ENCODE measurements at regions not wholly inside any gene's neighbourhood (a gene's known extent, or its start where the extent isn't known, plus 50 kb on each side); places are given as distances from the start of the nearest gene placed in this dataset.

DNA sequence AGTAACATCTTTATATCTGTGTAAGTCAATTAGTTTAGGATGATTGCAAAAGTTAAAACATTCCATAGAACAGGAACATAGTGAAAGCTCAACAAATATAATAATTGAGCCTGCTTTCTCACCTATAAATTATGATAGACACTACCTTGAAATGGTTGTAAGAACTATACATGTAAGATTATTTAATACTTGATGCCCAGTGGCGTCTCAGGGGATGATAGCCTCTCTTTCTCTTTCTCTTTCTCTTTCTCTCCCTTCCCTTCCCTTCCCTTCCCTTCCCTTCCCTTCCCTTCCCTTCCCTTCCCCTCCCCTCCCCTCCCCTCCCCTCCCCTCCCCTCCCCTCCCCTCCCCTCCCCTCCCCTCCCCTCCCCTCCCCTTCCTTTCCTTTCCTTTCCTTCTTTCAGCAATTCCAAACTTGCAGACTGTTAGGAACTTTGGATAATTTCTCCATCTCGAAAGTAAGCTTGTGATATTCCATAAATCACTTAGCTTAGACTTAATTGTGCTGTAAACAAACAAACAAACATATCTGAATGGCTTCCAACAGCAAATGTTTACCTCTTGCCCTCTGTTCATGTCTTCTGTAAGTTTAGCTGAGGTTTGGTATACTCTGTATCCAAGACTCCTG is 1102.7 kb downstream of the TSN start:
- DNase-seq = no peak

GRCh38 chr2:122858813-122859212 is 1103.4 kb downstream of the TSN start:
- DNase-seq = no peak

DNA sequence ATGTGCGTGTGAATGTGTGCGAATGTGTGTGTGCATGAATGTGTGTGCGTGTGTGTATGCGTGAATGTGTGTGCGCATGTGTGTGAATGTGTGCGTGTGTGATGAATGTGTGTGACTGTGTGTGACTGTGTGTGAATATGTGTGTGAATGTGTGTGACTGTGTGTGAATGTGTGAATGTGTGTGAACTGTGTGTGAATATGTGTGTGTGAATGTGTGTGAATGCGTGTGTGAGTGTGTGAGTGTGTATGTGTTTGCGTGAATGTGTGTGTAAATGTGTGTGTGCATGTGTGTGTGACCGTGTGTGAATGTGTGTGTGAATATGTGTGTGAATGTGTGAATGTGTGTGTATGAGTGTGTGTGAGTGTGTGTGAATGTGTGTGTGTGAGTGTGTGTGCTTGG is 1103.8 kb downstream of the TSN start:
- DNase-seq = no peak

GRCh38 chr2:122863532-122863931 is 1108.1 kb downstream of the TSN start:
- no peak for DNase-seq

GRCh38 chr2:122864728-122865127 is 1109.3 kb downstream of the TSN start:
- no peak for DNase-seq

GRCh38 chr2:122866095-122866494 is 1110.6 kb downstream of the TSN start:
- DNase-seq = no peak

DNA sequence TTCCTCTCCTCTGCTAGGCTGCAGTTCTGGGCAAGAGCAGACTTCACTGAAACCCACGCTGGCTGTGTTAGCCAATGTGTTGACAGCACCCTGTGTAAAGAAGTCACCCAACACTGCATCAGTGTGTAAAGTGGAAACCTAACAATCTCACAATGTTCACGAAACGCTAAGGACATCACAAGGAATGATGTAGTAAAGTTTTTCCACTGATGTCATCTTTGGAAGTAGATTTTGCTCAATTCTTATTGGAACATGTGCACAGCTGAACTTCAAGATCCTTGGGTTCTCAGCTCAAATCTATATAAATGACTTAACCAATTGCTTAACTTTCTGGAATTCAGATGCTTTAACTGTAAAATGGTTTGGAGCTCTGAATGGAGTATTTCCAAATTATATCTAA is 1112.5 kb downstream of the TSN start:
- no peak for DNase-seq

GRCh38 chr2:122868646-122869275 is 1113.3 kb downstream of the TSN start:
- DNase-seq = no peak

GRCh38 chr2:122873951-122874350 is 1118.5 kb downstream of the TSN start:
- DNase-seq = no peak

DNA sequence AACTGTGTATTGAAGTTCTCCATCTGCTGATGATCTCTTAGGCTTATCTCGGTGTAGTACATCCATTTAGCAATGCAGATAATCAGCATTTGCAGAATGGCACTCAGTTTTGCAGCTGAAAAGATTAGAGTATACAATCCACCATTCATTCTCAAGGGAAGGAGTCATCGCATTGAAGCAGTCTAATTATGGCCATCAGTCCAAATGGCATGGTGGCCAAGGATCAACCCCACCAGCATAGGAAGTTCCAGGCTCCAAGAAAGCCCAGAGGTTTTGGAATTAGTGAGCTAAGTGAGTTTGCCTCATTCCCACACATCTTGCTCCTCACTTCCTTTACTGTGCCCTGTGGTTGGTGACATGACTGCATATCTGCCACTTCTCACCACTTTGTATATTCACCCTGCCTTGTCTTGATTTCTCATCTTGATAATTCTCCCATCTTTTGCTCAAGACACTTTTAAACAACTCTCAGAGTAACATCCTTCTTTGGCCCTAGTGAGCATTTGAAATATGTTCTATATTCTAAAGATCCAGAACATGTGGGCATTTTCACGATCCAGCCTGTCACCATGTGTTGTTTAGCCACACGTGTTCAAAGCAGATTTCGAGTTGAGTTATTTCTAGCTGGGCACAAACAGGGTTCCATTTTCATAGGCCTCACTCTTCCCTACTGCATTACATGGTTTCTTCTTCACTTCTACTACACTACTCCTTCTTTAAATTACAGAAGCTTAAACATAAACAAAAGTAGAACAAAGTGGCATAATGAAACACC is 1119.8 kb downstream of the TSN start:
- no peak for DNase-seq

DNA sequence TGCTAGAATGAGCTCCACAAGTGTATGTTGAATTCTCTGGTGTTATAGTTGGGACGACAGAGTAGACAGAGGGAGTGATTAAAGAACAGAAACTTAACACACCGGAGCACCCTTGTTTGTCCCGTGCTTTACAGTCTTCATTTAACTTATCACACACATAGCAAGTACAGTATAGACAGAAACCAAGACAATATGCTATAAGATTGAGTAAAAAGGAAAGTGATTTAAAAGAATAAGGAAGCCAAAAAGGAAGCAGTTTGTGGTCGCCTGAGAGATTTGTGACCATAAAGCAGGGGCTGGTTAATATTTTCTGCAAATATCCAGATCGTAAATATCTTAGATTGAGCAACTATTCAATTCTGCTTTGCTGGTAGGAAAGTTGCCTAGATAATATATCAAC is 1128.4 kb downstream of the TSN start:
- DNase-seq = no peak

GRCh38 chr2:122884889-122885288 is 1129.4 kb downstream of the TSN start:
- no peak for DNase-seq

GRCh38 chr2:122885436-122885835 is 1130.0 kb downstream of the TSN start:
- no peak for DNase-seq

DNA sequence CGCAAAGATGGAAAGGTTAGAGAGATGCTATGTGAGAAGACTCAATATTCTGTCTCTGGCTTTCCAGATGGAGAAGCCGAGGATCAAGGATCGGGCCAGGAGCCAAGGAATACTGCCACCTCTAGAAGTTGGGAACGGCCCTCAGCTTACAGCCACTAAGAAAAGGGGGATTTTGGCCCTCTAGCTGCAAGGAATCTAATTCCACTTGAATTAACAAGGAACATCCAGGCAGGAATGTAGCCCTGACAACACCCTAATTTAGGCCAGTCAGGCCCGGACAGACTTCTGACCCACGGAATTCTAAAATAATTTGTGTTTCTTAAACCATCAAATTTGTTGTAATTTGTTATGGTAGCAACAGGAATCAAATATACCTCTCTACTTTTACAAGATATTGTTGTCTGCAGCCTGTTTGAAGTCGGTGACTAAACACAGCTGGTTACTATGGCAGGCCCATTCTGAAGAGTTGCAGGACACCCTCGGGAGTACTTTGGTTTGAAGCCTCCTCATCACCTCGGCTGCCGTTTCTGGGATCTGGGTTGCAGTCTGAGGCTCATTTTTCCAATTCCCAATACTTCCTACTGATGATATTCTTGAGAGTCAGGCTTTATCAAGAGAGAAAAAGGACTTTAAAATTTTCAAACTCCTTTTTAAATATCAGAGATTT is 1131.2 kb downstream of the TSN start:
- DNase-seq = no peak

DNA sequence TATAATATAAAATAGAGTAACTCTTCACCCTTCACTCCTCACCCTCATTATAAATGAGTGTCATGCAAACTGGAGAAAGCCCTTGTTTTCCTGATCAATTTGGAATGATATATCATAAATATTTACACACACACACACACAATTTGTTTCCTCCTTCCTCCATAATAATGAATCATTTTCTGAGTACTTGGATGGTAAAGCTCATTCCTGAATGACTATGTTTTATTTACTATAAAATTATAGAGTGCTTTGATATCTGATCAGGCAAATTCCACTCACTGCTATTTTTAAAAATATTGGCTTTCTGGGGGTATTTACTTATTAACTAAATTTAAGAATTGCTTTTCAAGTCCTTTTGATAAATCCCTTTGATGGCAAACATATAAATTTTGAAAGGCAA is 1125.5 kb upstream of the CNTNAP5 start:
- no peak for DNase-seq

DNA sequence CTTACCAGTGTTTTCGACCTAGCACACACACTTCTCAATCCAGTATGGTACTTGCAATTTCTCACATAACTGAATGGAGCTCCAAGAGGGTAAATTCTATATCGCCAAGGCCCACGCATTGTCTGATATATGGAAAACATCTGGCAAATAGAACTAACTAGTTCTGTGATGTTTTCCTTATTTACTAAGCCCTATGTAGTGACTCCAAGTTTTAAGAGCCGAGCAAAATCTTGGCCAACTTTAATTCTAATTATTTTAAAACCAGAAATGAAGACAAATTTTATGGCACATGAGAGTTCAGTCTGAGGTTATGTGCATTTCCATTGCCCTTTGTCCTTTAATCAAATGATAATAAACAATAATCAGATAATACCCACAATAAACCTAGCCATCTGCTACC is 1119.7 kb upstream of the CNTNAP5 start:
- DNase-seq = no peak

DNA sequence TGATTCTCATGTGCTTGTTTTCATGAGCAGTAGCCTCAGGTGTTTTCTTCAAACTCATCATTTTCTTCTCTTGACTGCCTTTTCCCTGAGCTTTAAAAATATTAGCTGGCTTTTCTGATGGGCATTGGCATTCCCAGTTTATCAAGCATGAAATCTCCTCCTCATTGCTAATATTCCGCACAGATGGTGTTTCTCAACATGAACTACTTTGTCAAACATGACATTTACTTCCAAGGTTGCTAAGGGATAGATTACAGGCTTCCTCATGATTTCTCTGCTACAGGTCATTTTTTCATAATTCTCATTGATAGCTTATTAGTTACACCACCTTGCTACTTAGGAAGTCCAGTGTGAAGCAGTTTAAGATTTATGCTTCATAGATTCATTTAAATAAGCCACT is 1116.9 kb upstream of the CNTNAP5 start:
- DNase-seq = no peak

GRCh38 chr2:122927197-122927596 is 1097.9 kb upstream of the CNTNAP5 start:
- DNase-seq = no peak

GRCh38 chr2:122927710-122928557 is 1097.2 kb upstream of the CNTNAP5 start:
- DNase-seq = no peak

DNA sequence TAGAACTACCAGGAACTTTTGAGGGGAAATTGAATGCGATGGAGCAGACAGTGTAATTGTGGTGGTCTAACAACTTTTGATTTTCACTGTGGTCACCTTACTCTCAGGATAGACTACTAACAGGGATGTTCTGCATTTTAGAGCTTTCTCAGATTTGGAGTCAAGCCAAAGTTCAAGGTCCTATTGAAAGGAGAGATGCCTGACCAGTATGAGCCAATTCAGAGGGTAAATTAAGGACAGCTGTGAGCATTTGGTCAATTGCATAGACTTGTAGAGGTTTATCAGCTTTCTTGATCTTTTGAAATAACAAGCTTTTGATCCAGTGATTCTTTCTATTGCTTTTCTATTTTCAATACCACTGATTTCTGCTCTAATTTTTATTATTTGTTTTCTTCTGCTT is 1095.7 kb upstream of the CNTNAP5 start:
- DNase-seq = no peak

- DNase-seq = no peak
Measured at GRCh38 chr2:122935506-122935905, 1089.6 kb upstream of the CNTNAP5 start.

GRCh38 chr2:122939796-122940195 is 1085.3 kb upstream of the CNTNAP5 start:
- no peak for DNase-seq

DNA sequence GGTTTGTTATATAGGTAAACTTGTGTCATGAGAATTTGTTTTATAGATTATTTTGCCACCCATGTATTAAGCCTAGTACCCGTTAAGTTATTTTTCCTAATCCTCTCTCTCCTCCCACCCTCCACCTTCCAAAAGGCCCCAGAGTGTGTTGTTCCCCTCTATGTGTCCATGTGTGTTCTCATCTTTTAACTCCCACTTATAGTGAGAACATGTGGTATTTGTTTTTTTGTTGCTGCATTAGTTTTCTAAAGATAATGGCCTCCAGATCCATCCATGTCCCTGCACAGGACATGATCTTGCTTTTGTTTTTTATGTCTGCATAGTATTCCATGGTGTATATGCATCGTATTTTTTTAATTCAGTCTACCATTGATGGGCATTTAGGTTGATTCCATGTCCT is 1075.6 kb upstream of the CNTNAP5 start:
- no peak for DNase-seq

Measured in activated CD4-positive, alpha-beta T cell treated with anti-CD3 and anti-CD28 coated beads, Interleukin-2, amount 50 U/mL, for 48 hours (primary cell).